Left lung (tissue), 4 donors: ENCODE measurements at regions not wholly inside any gene's neighbourhood (a gene's known extent, or its start where the extent isn't known, plus 50 kb on each side); places are given as distances from the start of the nearest gene placed in this dataset.

Experiments used
- ATAC-seq: fragments of 200-7000 bp; cut with Tn5 transposase; one replicate; pipeline ENCODE4 v1.9.1; 2020; ENCODE audit warnings: moderate library complexity
- DNase-seq, 4 donors: peaks; one replicate each; pipeline ENCODE4 v3.0.0-alpha.2; 2013 to 2020
- H3K27ac ChIP-seq, 2 donors: fragments of 200-600 bp; sonication (generic) in 1 of 2; one replicate each; pipeline versions ENCODE4 v1.5.0 to v1.8.0; 2020 to 2021
- H3K27me3 ChIP-seq, 2 donors: fragments of 200-600 bp; sonication (generic) in 1 of 2; one replicate each; pipeline versions ENCODE4 v1.5.0 to v1.8.0; 2020 to 2021
- H3K36me3 ChIP-seq, 2 donors: fragments of 200-600 bp; sonication (generic) in 1 of 2; one replicate each; pipeline versions ENCODE4 v1.5.0 to v1.8.0; 2020 to 2021
- H3K4me1 ChIP-seq, 2 donors: fragments of 200-600 bp; one replicate each; pipeline ENCODE4 v1.8.0; 2021
- H3K4me3 ChIP-seq, 2 donors: fragments of 200-600 bp; sonication (generic) in 1 of 2; one replicate each; pipeline versions ENCODE4 v1.5.0 to v1.8.0; 2020 to 2021; ENCODE audit warnings: mild to moderate bottlenecking in 1 of 2
- H3K9me3 ChIP-seq, 2 donors: fragments of 200-600 bp; sonication (generic) in 1 of 2; one replicate each; pipeline versions ENCODE4 v1.5.0 to v1.8.0; 2020 to 2021
- CTCF ChIP-seq, 2 donors: fragments of 200-600 bp; sonication (generic) in 1 of 2; IDR thresholded peaks; one replicate each; pipeline versions ENCODE4 v1.5.0 to v1.8.0; 2021; ENCODE audit warnings: antibody characterized with exemption in 2 of 2
- intact Hi-C, 2 donors: fragments of 100-400 bp; cut with DNase I; formaldehyde crosslinking; loops; one replicate each; pipeline versions ENCODE4 v1.11.2 to v1.14.2; 2022
- donor health status: DM: no; HTN: yes; CAD: no.
- donor health status: DM: no; HTN: no; CAD: no.

- H3K4me1 ChIP-seq = no peaks in the 10 kb centered on the region
- no peak overlapping the region for H3K4me3 ChIP-seq
- H3K27ac ChIP-seq = no peak overlapping the region
- intact Hi-C loops = no loop called here
- DNase-seq (no peak), ATAC-seq (no peak)
- no peak for TF ChIP-seq CTCF (IDR thresholded peaks at IDR 0.05)
- H3K36me3 ChIP-seq = no peaks in the 10 kb centered on the region
- H3K9me3 ChIP-seq = peaks cover 0 to 6% of the 10 kb centered on the region in 2 donors
- H3K27me3 ChIP-seq = no peaks in the 10 kb centered on the region
Observed at GRCh38 chr3:56962206-56962605, 98.3 kb upstream of the SPATA12 start.

GRCh38 chr3:56960234-56960917 lies 100.1 kb upstream of the SPATA12 start:
- no peak overlapping the region for H3K4me3 ChIP-seq
- H3K36me3 ChIP-seq = no peaks in the 10 kb centered on the region
- H3K27ac ChIP-seq = no peak overlapping the region
- DNase-seq (no peak), ATAC-seq (no peak)
- intact Hi-C loops = no loop called here
- H3K4me1 ChIP-seq = no peaks in the 10 kb centered on the region
- peaks cover 0 to 6% of the 10 kb centered on the region in 2 donors for H3K9me3 ChIP-seq
- no peaks in the 10 kb centered on the region for H3K27me3 ChIP-seq
- no peak for TF ChIP-seq CTCF (IDR thresholded peaks at IDR 0.05)

GRCh38 chr3:56958879-56959278 lies 101.6 kb upstream of the SPATA12 start:
- TF ChIP-seq CTCF (IDR thresholded peaks at IDR 0.05) = no peak
- H3K4me3 ChIP-seq = no peak overlapping the region
- intact Hi-C loops = no loop called here
- H3K27ac ChIP-seq = no peak overlapping the region
- DNase-seq (no peak), ATAC-seq (no peak)
- H3K36me3 ChIP-seq = no peaks in the 10 kb centered on the region
- no peaks in the 10 kb centered on the region for H3K4me1 ChIP-seq
- no peaks in the 10 kb centered on the region for H3K27me3 ChIP-seq
- H3K9me3 ChIP-seq = no peaks in the 10 kb centered on the region

- no peaks in the 10 kb centered on the region for H3K27me3 ChIP-seq
- ATAC-seq (no peak), DNase-seq (no peak)
- H3K4me1 ChIP-seq = no peaks in the 10 kb centered on the region
- H3K27ac ChIP-seq = no peak overlapping the region
- H3K4me3 ChIP-seq = no peak overlapping the region
- no peaks in the 10 kb centered on the region for H3K36me3 ChIP-seq
- no peak for TF ChIP-seq CTCF (IDR thresholded peaks at IDR 0.05)
- no peaks in the 10 kb centered on the region for H3K9me3 ChIP-seq
- intact Hi-C loops = no loop called here
Observed at GRCh38 chr3:56957522-56957921, 102.9 kb upstream of the SPATA12 start.

- ATAC-seq (no peak), DNase-seq (no peak)
- no peak for TF ChIP-seq CTCF (IDR thresholded peaks at IDR 0.05)
- H3K27ac ChIP-seq = no peak overlapping the region
- H3K36me3 ChIP-seq = no peaks in the 10 kb centered on the region
- intact Hi-C loops = no loop called here
- H3K27me3 ChIP-seq = no peaks in the 10 kb centered on the region
- H3K4me3 ChIP-seq = no peak overlapping the region
- H3K4me1 ChIP-seq = no peaks in the 10 kb centered on the region
- H3K9me3 ChIP-seq = no peaks in the 10 kb centered on the region
Observed at GRCh38 chr3:56956906-56957305, 103.6 kb upstream of the SPATA12 start.
